C4-2B (cell line): ENCODE measurements at regions not wholly inside any gene's neighbourhood (a gene's known extent, or its start where the extent isn't known, plus 50 kb on each side); places are given as distances from the start of the nearest gene placed in this dataset.

Experiments
- CTCF ChIP-seq: fragments of 450-650 bp; conservative IDR thresholded peaks from 2 replicates; pipeline ENCODE4 v1.5.1; 2017; ENCODE audit warnings: mild to moderate bottlenecking
- ZFX ChIP-seq: fragments of 450-650 bp; IDR thresholded peaks from 2 replicates; pipeline ENCODE4 v1.6.1; 2017

DNA sequence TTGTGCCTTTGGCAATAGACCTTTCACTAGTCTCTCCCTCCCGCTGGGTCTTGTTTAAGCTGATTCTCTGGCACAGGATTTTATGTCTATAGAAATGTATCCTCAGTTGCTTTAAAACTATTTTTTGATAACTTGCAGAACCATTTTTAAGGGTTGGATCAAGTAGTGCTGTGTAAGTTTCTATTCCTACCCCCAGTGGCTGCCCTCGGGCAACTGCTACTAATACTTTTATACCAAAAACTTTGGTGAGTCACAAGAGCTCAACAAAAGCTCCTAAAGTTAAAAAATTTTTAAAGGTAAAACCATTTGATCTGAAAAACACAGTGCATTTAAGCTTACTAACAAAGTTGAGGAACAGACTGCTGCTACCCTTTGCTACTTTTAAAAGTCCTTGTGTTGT is 1460.6 kb upstream of the PCDH7 start:
- TF ChIP-seq ZFX (no peak), CTCF (no peak)
